Neural progenitor cell (in vitro differentiated cells): ENCODE measurements at regions not wholly inside any gene's neighbourhood (a gene's known extent, or its start where the extent isn't known, plus 50 kb on each side); places are given as distances from the start of the nearest gene placed in this dataset.

ENCODE experiments used
- DNase-seq: peaks from one replicate; pipeline ENCODE4 v3.0.0-alpha.2; 2016; ENCODE audit warnings: low spot score
- H2AFZ ChIP-seq: fragments of 200-600 bp; sonication (generic); replicated peaks from 2 replicates; pipeline ENCODE4 v1.6.1; 2016; ENCODE audit warnings: antibody characterized with exemption
- H3F3A ChIP-seq: fragments of 200-600 bp; sonication (generic); 2 replicates; pipeline ENCODE4 v1.6.1; 2016; ENCODE audit warnings: antibody characterized with exemption, low read depth
- H3K27ac ChIP-seq: fragments of 200-600 bp; sonication (generic); 2 replicates; pipeline ENCODE4 v1.5.1; 2016; ENCODE audit warnings: mild to moderate bottlenecking
- H3K27me3 ChIP-seq: fragments of 200-600 bp; sonication (generic); 2 replicates; pipeline ENCODE4 v1.6.1; 2016; ENCODE audit warnings: mild to moderate bottlenecking, moderate library complexity
- H3K36me3 ChIP-seq: fragments of 200-600 bp; sonication (generic); 2 replicates; pipeline ENCODE4 v1.5.1; 2016
- H3K4me1 ChIP-seq: fragments of 200-600 bp; sonication (generic); 2 replicates; pipeline ENCODE4 v1.6.1; 2016; ENCODE audit warnings: mixed run types
- H3K4me2 ChIP-seq: fragments of 200-600 bp; sonication (generic); 2 replicates; pipeline ENCODE4 v1.6.1; 2016
- H3K4me3 ChIP-seq: fragments of 200-600 bp; sonication (generic); 2 replicates; pipeline ENCODE4 v1.5.1; 2016
- H3K79me2 ChIP-seq: fragments of 200-600 bp; sonication (generic); 2 replicates; pipeline ENCODE4 v1.6.1; 2016; ENCODE audit warnings: low read depth
- H3K9ac ChIP-seq: fragments of 200-600 bp; sonication (generic); 2 replicates; pipeline ENCODE4 v1.6.1; 2016
- H3K9me3 ChIP-seq: fragments of 200-600 bp; sonication (generic); 2 replicates; pipeline ENCODE4 v1.5.1; 2016; ENCODE audit warnings: low read depth
- H4K20me1 ChIP-seq: fragments of 200-600 bp; sonication (generic); 2 replicates; pipeline ENCODE4 v1.6.1; 2016; ENCODE audit warnings: low read depth
- H3K27ac Mint-ChIP-seq: 3 replicates; pipeline ENCODE4 v1.8.0; 2021; ENCODE audit warnings: mixed read lengths
- H3K27me3 Mint-ChIP-seq: 2 replicates; pipeline ENCODE4 v1.8.0; 2022; ENCODE audit warnings: low read depth, mild to moderate bottlenecking, inconsistent platforms, moderate library complexity, mixed read lengths; ENCODE audit not compliant: insufficient read depth
- H3K36me3 Mint-ChIP-seq: 3 replicates; pipeline ENCODE4 v1.8.0; 2021; ENCODE audit warnings: mixed read lengths
- H3K4me1 Mint-ChIP-seq: 3 replicates; pipeline ENCODE4 v1.8.0; 2021; ENCODE audit warnings: mixed read lengths
- H3K4me3 Mint-ChIP-seq: 3 replicates; pipeline ENCODE4 v1.8.0; 2021; ENCODE audit warnings: mild to moderate bottlenecking, moderate library complexity, mixed read lengths
- H3K9me3 Mint-ChIP-seq: 3 replicates; pipeline ENCODE4 v1.8.0; 2020; ENCODE audit warnings: mixed read lengths
- CTCF ChIP-seq: fragments of 200-600 bp; sonication (generic); IDR thresholded peaks from 2 replicates; pipeline ENCODE4 v1.5.1; 2017; ENCODE audit warnings: antibody characterized with exemption, mild to moderate bottlenecking
- EZH2 ChIP-seq: fragments of 200-600 bp; sonication (generic); IDR thresholded peaks from 2 replicates; pipeline ENCODE4 v1.6.1; 2017; ENCODE audit warnings: antibody characterized with exemption, mild to moderate bottlenecking, moderate library complexity
- EZH2phosphoT487 ChIP-seq: fragments of 200-600 bp; sonication (generic); IDR thresholded peaks from 2 replicates; pipeline ENCODE4 v1.6.1; 2017; ENCODE audit warnings: antibody characterized with exemption

- no peaks in the 10 kb centered on the region for H3K27me3 ChIP-seq
- H3K36me3 ChIP-seq, result no peaks in the 10 kb centered on the region
- no peak overlapping the region for H3K27ac Mint-ChIP-seq
- no peak overlapping the region for H3K4me3 Mint-ChIP-seq
- peaks cover 23% of the 10 kb centered on the region for H3K4me1 Mint-ChIP-seq
- no peak overlapping the region for H2AFZ ChIP-seq
- H3K4me2 ChIP-seq, result no peak overlapping the region
- H3F3A ChIP-seq, result peaks cover 6% of the 10 kb centered on the region
- H3K9me3 Mint-ChIP-seq, result no peaks in the 10 kb centered on the region
- no peaks in the 10 kb centered on the region for H3K9me3 ChIP-seq
- H3K79me2 ChIP-seq, result no peaks in the 10 kb centered on the region
- no peak for TF ChIP-seq EZH2phosphoT487
- no peak for TF ChIP-seq EZH2
- TF ChIP-seq CTCF, result no peak
- no peak overlapping the region for H3K4me3 ChIP-seq
- peaks cover 4% of the 10 kb centered on the region for H3K27me3 Mint-ChIP-seq
- no peak for DNase-seq
- peaks cover 17% of the 10 kb centered on the region for H3K4me1 ChIP-seq
- no peaks in the 10 kb centered on the region for H3K36me3 Mint-ChIP-seq
- no peaks in the 10 kb centered on the region for H4K20me1 ChIP-seq
- H3K9ac ChIP-seq, result no peak overlapping the region
- H3K27ac ChIP-seq, result no peak overlapping the region
Observed at GRCh38 chr14:61184112-61184511, 97.0 kb downstream of the TMEM30B start.

- peaks cover 4% of the 10 kb centered on the region for H3K27me3 Mint-ChIP-seq
- H3K4me1 ChIP-seq, result peaks cover 16% of the 10 kb centered on the region
Observed at GRCh38 chr14:61183196-61183885, 97.8 kb downstream of the TMEM30B start.

GRCh38 chr14:61179796-61180398 is 101.2 kb downstream of the TMEM30B start:
- no peaks in the 10 kb centered on the region for H4K20me1 ChIP-seq
- H2AFZ ChIP-seq, result no peak overlapping the region
- no peak overlapping the region for H3K9ac ChIP-seq
- H3K79me2 ChIP-seq, result no peaks in the 10 kb centered on the region
- no peak overlapping the region for H3K27ac Mint-ChIP-seq
- H3K4me3 Mint-ChIP-seq, result no peak overlapping the region
- H3K4me1 Mint-ChIP-seq, result peaks cover 20% of the 10 kb centered on the region
- no peaks in the 10 kb centered on the region for H3K36me3 ChIP-seq
- no peak for DNase-seq
- no peaks in the 10 kb centered on the region for H3K9me3 Mint-ChIP-seq
- TF ChIP-seq EZH2phosphoT487 (no peak), CTCF (no peak), EZH2 (no peak)
- H3K36me3 Mint-ChIP-seq, result no peaks in the 10 kb centered on the region
- peaks cover 6% of the 10 kb centered on the region for H3F3A ChIP-seq
- no peak overlapping the region for H3K4me3 ChIP-seq
- no peaks in the 10 kb centered on the region for H3K27me3 ChIP-seq
- H3K4me1 ChIP-seq, result peaks cover 5% of the 10 kb centered on the region
- H3K27ac ChIP-seq, result no peak overlapping the region
- peaks cover 5% of the 10 kb centered on the region for H3K27me3 Mint-ChIP-seq
- H3K4me2 ChIP-seq, result no peak overlapping the region
- no peaks in the 10 kb centered on the region for H3K9me3 ChIP-seq

More at GRCh38 chr14:61183196-61183885, 97.8 kb downstream of the TMEM30B start:
- no peak overlapping the region for H3K27ac ChIP-seq
- peaks cover 5% of the 10 kb centered on the region for H3F3A ChIP-seq
- H3K36me3 ChIP-seq, result no peaks in the 10 kb centered on the region
- H3K9ac ChIP-seq, result no peak overlapping the region
- no peaks in the 10 kb centered on the region for H3K9me3 ChIP-seq
- no peaks in the 10 kb centered on the region for H3K36me3 Mint-ChIP-seq
- no peaks in the 10 kb centered on the region for H3K79me2 ChIP-seq
- H4K20me1 ChIP-seq, result no peaks in the 10 kb centered on the region
- TF ChIP-seq EZH2phosphoT487 (no peak), EZH2 (no peak), CTCF (no peak)
- no peak overlapping the region for H2AFZ ChIP-seq
- H3K4me3 Mint-ChIP-seq, result no peak overlapping the region
- no peak overlapping the region for H3K4me2 ChIP-seq
- peaks cover 28% of the 10 kb centered on the region for H3K4me1 Mint-ChIP-seq
- no peaks in the 10 kb centered on the region for H3K27me3 ChIP-seq
- H3K9me3 Mint-ChIP-seq, result no peaks in the 10 kb centered on the region
- no peak overlapping the region for H3K4me3 ChIP-seq
- no peak for DNase-seq
- no peak overlapping the region for H3K27ac Mint-ChIP-seq
